ENCODE measurements at regions not wholly inside any gene's neighbourhood (a gene's known extent, or its start where the extent isn't known, plus 50 kb on each side); places are given as distances from the start of the nearest gene placed in this dataset.

DNA sequence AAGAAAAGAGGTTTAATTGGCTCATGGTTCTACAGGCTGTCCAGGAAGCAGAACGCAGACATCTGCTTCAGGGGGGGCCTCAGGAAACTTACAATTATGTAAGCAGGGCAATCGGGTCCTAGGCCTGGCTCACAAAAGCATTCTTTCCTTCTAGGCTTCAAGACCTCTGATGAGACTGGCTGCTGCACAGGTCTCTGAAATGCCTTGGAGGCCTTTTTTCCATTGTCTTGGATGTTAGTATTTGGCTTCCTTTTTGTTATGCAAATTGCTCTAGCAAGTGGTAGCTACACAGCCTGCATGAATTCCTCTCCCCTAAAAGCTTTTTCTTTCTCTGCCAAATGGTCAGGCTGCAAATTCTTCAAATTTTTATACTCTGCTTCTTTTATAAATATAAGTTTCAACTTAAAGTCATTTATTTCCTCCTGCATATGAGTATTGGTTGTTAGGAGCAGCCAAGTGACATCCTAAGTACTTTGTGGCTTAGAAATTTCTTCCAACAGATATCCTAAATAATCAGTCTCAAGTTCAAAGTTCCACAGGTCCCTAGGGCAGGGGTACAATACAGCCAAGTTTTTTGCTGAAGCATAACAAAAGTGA is 83.1 kb upstream of the SEMA3A start:
- DNase-seq = no peak

DNA sequence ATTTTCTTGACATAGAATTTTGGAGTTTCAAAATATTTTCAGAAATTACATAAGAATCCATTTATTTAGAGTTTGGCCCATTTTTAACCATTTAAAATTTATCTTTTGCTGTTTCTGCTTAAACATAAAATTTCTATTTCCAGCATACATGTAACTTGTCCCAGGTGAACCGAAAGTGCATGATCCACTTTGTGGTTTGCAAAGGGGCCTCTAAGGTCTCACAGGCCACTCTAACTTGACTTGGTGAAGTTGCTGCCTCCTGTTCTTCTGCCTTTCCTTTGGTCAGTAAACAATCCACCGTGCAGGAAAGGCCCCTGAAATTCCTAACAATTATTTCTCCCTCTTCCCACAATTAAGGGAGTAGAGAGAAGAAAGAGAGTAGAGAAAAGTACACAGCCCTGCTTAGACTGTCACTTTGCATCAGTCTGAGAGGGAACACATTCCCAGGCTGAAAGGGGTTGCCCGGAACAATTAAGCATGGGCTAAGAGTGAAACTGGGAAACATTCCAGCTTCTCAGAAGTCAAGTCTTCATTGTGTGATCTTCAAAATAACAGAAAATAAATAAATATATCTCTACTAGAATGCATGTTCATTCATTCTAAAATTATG is 79.5 kb upstream of the SEMA3A start:
- no peak for DNase-seq

DNA sequence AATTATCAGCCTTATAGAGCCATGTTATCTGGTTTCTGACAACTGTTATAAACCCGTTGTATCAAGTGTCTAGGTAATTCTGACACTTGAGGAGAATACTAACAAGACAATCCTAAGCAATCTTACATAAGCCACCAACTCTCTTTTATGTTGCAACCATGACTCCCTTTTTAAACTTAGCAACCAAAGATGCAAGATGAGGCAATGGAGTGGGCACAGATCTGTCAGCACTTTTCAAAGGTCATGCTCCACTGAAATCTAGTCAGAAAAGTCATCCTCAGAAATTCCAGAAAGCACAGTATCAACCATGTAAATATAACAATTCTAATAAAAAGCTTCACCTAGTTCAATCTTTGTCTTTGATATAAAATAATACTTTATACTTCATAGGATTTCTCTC is 77.0 kb upstream of the SEMA3A start:
- DNase-seq = peak; percentile 82

DNA sequence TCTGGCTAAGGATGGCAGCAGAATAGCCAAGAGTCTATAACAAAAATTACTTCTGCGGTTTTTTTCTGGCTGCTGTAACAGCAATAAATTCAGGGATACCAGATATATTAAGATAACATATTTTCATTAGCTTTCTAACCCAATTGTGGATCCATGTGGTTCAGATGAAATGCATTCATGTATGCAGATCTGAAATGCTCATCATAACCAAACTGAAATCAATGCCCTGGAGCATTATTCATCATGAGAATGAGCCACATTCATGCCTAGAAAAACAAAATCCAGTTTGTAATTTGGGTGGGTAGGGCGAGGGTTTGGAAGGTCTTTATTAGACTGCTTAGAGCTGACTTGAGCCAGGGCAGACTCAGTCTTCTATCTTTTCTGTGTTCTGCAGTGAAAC is 69.8 kb upstream of the SEMA3A start:
- no peak for DNase-seq

DNA sequence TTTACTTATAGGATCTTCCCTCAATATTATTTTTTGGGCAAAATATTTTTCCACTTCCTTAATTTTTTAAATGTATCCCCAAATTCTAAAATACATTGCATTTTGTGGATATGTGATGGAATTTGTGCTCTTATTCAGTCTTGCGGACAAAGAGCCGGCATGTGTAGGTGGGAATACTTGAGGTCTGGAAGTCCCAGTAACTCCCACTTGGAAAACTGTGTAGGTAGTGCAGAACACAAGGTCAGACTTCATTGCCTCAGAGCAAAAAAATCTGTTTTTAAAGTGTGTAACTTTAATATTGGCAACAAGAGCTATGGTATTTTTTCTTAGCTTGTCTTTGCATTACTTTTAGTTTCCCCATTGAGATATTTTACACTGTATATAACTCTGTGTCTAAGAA is 68.5 kb upstream of the SEMA3A start:
- no peak for DNase-seq

DNA sequence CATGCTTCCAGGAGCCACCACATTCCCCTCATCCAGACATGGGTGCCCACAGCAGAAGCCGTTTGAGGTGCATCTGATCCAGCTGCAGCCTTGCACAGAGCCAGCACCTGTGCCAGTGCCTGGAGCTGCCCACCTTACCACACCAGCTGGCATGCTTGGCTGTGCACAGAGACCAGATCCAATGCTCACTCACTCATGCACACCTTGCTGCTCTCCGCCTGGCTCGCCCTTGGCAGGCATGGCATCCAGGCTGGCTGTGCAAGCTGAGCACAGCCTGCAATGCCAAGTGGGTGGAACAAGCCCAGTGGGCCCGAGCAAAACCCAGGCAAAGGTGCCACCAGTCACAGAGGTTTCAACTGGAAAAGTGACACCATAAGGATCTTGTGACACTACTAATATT is 66.9 kb upstream of the SEMA3A start:
- DNase-seq = no peak

DNA sequence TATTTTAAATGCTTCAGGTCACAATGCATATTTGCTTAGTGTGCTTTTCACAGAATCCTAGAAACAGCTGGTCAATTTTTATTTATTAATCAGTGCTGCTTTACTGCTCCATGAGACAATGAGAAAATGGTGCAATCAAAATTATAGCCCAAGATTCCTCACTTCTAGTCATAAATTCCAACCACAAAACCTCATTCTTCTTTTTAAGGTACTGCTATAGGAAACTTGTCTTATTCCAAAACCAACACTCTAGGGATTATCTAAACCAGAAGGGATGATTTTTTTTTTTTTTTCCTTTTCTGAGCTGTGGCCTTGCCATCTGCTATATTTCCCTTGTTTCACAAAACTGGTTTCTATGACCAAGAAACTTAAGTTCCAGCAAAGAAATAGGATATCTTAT is 64.0 kb upstream of the SEMA3A start:
- DNase-seq = no peak

DNA sequence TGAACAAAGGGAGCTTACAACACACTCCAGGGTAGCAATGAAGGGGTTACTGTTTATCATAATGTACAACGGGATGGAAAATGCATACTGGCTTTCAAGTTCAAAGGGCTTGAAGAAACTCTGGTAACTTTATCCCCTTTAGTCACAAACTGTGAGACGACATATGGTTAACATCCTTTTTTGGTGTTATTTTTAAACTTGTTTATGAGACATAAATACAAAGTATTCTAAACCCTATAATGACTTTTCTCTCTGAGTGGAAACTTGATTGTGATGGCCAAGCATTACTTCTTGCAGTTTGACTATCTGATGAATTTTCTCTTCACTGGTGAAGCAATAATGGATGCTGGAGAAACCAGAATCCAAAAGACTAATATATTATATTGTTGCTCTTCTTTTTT is 62.0 kb upstream of the SEMA3A start:
- no peak for DNase-seq

DNA sequence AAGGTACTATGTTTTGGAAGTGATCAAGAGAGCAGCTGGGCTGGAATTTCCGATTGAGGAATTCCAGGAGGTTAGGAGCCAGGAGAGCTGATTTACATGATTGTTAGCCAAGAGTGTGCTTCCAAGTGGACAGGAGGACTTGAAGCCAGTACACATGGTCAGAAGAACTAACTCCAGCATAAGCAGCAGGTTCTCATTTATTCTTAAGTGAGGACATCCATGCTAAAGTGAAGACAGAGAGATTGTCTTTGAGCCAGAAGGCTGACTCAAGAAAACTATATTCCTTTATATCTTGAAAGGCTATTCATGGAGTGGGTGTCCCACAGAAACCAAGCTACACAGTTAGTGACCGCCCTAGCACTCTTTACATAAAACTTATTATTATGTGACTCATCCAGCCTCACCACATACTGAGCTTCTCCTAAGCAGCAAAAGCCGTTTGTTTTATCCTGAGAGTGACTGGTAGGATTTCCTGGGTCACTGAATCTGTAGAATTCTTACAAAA is 56.7 kb upstream of the SEMA3A start:
- peak; percentile 62 for DNase-seq

DNA sequence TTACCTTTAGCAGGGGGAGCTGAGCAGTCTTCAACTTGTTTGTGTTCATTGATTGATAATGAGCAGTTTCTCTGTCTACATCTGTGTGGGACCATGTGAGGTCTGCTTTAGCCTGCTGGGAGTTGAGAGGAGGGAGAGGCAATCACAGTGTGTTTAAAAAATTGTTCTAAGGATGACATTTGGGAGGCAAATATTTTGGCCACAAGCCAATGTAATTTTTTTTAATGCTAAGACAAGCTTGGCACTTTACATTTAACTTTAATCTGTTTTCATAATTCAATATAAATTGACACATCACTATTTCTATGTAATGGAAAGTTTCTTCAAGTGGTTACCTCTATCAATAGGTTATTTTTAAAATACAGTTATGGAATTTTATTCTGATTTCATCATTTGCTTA is 55.9 kb upstream of the SEMA3A start:
- DNase-seq = no peak

DNA sequence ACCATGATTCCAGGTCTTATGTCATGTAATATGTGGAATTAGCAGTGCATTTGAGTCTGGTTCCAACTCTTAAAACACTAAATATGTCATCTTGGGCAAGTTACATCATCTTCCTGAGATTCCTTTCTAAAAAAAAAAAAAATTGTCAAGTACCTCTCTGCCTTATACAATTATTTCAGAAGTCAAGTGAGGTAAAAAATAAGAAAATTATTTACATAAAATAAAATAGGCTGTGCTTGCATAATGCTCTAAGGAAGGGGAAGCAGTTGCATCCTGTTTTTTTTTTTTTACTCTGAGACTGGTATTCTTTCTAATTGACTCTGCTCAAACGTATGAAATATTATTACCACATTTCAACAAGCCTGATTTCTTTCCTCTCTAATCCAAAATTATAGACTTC is 55.1 kb upstream of the SEMA3A start:
- peak; percentile 83 for DNase-seq

DNA sequence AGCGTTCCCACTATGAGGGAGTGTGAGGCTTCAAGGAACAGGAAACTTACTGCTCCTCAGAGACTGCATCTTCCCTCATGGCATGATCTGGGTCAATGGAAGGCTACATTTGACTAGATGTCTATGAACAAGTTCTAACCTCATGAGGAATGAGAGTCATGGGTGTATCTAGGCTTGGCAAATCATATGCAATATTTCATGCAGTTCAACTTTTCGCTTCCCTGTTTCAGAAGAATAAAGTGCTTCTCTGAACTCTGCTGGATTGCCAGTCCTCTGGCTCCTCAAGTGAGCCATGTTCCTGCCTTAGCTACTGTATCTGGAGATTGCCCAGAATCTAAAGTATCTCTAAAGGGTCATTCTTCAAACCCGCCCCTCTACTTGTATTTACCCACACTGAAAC is 54.3 kb upstream of the SEMA3A start:
- peak; percentile 91 for DNase-seq

DNA sequence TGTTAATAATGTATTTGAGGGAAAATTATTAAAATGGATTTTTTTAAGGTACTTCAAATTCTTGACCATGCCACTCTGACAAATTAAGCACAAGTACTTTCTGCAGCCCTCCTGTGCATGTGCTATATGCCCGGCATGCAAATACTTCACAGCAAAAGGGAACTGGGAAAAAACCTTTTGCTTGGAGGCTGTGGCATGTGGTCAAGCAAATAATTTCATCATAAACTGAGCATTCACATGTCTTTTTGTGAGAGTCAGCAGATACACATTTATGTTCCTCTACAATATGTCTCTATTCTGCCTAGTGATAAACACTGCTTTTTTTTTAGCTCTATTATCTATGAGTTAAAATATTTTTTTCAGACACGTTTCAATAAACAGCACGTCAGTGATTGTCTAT is 53.7 kb upstream of the SEMA3A start:
- DNase-seq = peak; percentile 96

DNA sequence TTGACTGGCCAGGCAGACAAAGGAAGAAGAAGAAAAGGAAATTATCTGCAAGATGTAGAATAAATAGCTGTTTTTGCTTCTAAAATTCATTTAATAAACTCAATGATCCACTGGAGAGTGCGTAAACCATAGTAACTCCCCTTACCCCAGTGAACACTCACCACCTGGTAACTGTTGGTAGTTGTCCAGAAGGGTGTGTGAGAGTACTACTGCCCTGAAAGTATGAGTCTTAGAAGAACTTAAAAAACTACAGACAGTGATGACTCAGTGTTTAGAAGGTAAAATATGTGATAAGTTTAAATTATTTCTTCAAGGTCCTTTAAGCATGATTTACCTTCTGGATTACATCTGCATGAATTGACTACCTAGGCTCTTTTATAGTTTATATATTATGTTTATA is 53.0 kb upstream of the SEMA3A start:
- DNase-seq = no peak

DNA sequence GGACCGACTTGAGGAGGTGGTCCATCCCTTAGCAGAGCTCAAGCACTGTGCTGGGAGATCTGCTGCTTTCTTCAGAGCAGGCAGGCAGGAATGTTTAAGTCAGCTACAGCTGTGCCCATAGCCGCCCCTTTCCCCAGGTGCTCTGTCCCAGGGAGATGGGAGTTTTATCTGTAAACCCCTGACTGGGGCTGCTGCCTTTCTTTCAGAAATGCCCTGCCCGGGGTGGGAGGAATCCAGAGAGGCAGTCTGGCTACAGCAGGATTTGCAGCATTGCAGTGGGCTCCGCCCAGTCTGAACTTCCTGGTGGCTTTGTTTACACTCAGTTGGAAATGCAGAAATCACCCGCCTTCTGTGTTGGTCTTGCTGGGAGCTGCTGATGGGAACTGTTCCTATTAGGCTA is 51.2 kb upstream of the SEMA3A start:
- peak; percentile 11 for DNase-seq

Data from inflammatory macrophage treated with lipopolysaccharide for 4 hours (primary cell).